BE2C (cell line): ENCODE measurements at regions not wholly inside any gene's neighbourhood (a gene's known extent, or its start where the extent isn't known, plus 50 kb on each side); places are given as distances from the start of the nearest gene placed in this dataset.

Experiments
- DNase-seq: peaks from one replicate; pipeline ENCODE4 v3.0.0-alpha.2; 2020
- H3K27me3 ChIP-seq: fragments of 250-450 bp; sonication (Bioruptor Pico); 2 replicates; pipeline ENCODE4 v1.5.1; 2020; ENCODE audit warnings: mild to moderate bottlenecking
- H3K36me3 ChIP-seq: fragments of 250-450 bp; sonication (Bioruptor Pico); 2 replicates; pipeline ENCODE4 v1.5.1; 2020; ENCODE audit warnings: mild to moderate bottlenecking
- H3K4me1 ChIP-seq: fragments of 250-450 bp; sonication (Bioruptor Pico); 2 replicates; pipeline ENCODE4 v1.5.1; 2020
- H3K4me3 ChIP-seq: 2 replicates; pipeline ENCODE4 v1.5.1; 2011; ENCODE audit warnings: low read depth, low read length
- H3K9me3 ChIP-seq: fragments of 250-450 bp; sonication (Bioruptor Pico); 2 replicates; pipeline ENCODE4 v1.5.1; 2020
- CTCF ChIP-seq: IDR thresholded peaks from 2 replicates; pipeline ENCODE4 v1.5.1; 2012; ENCODE audit warnings: mild to moderate bottlenecking, low read depth, low read length

- H3K27me3 ChIP-seq: no peaks in the 10 kb centered on the region
- H3K9me3 ChIP-seq: peaks cover 2% of the 10 kb centered on the region; the same call in 1 of the 2 replicates
- no peak for TF ChIP-seq CTCF
- no peak for DNase-seq
- H3K4me3 ChIP-seq: no peak overlapping the region
- no peaks in the 10 kb centered on the region for H3K4me1 ChIP-seq
- no peaks in the 10 kb centered on the region for H3K36me3 ChIP-seq
Observed at GRCh38 chr13:70736622-70737317, 628.5 kb upstream of the KLHL1 start.

- no peaks in the 10 kb centered on the region; the same call in 1 of the 2 replicates for H3K4me1 ChIP-seq
- DNase-seq: no peak
- H3K27me3 ChIP-seq: no peaks in the 10 kb centered on the region
- no peaks in the 10 kb centered on the region for H3K9me3 ChIP-seq
- no peaks in the 10 kb centered on the region for H3K36me3 ChIP-seq
- H3K4me3 ChIP-seq: no peak overlapping the region
- no peak for TF ChIP-seq CTCF
Observed at GRCh38 chr13:70732611-70733010, 624.4 kb upstream of the KLHL1 start.

GRCh38 chr13:70729369-70729768, 621.1 kb upstream of the KLHL1 start:
- DNase-seq: peak; percentile 37
- TF ChIP-seq CTCF: peak; percentile 35; the same call in 1 of the 2 replicates
- Histone ChIP-seq H3K36me3 (no peaks in the 10 kb centered on the region), H3K9me3 (no peaks in the 10 kb centered on the region), H3K4me1 (peaks cover under 1% of the 10 kb centered on the region), H3K4me3 (no peak overlapping the region), H3K27me3 (no peaks in the 10 kb centered on the region)

GRCh38 chr13:70723732-70724131, 615.5 kb upstream of the KLHL1 start:
- Histone ChIP-seq H3K9me3 (no peaks in the 10 kb centered on the region), H3K4me3 (no peak overlapping the region), H3K27me3 (no peaks in the 10 kb centered on the region), H3K36me3 (no peaks in the 10 kb centered on the region), H3K4me1 (peaks cover 8% of the 10 kb centered on the region)
- DNase-seq: peak; percentile 15
- peak; percentile 66 for TF ChIP-seq CTCF

GRCh38 chr13:70720386-70720785, 612.1 kb upstream of the KLHL1 start:
- no peaks in the 10 kb centered on the region for H3K9me3 ChIP-seq
- peaks cover 8% of the 10 kb centered on the region for H3K4me1 ChIP-seq
- no peak overlapping the region for H3K4me3 ChIP-seq
- no peaks in the 10 kb centered on the region for H3K27me3 ChIP-seq
- no peak for TF ChIP-seq CTCF
- no peak for DNase-seq
- no peaks in the 10 kb centered on the region for H3K36me3 ChIP-seq

- peak; percentile 39 for TF ChIP-seq CTCF
- H3K36me3 ChIP-seq: no peaks in the 10 kb centered on the region
- H3K27me3 ChIP-seq: no peaks in the 10 kb centered on the region
- no peak for DNase-seq
- no peaks in the 10 kb centered on the region for H3K4me1 ChIP-seq
- H3K4me3 ChIP-seq: no peak overlapping the region
- no peaks in the 10 kb centered on the region for H3K9me3 ChIP-seq
Observed at GRCh38 chr13:70714993-70715392, 606.7 kb upstream of the KLHL1 start.
